ENCODE measurements at regions not wholly inside any gene's neighbourhood (a gene's known extent, or its start where the extent isn't known, plus 50 kb on each side); places are given as distances from the start of the nearest gene placed in this dataset.
A peak's percentile ranks its signal among the peaks of the same experiment; 100 is the strongest.

DNA sequence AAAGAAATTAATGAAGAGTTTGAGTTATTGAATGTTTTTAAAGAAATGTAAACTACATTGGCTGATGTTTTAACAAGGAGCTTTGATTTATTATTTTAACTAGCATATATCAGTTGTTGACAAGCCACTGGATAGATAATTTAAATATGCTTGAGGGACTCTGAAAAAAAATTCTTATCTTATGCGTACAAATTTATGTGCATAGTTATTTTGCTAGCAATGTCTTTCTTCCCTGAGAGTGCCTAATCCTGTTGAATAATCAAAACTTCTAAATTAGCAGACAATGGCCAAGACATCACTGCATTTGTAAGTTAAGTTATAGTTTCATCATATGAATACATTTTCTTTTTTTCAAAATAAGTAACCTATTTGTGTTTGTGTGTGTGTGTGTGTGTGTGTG, 342.3 kb downstream of the MED10 start:
- H3K36me3 ChIP-seq = no peaks in the 10 kb centered on the region
- H3K4me1 ChIP-seq = no peaks in the 10 kb centered on the region
- no peak overlapping the region for H3K4me3 ChIP-seq
- no peak for TF ChIP-seq CTCF (IDR thresholded peaks at IDR 0.05)
- DNase-seq (no peak), ATAC-seq (no peak), FAIRE-seq (no peak)
- no peak overlapping the region for H3K27ac ChIP-seq
- intact Hi-C loops (cut with DNase I) = no loop called here
- H3K27me3 ChIP-seq = no peaks in the 10 kb centered on the region
- WGBS, 2 donors = 46 to 57% methylated on average over 1 of the region's 1 CpG
- H3K9me3 ChIP-seq = no peaks in the 10 kb centered on the region

GRCh38 chr5:6029811-6030271, 348.5 kb downstream of the MED10 start:
- 45 to 56% methylated on average over 7 of the region's 7 CpGs for WGBS, 2 donors
- no peak overlapping the region for H3K27ac ChIP-seq
- DNase-seq = no peak
- TF ChIP-seq CTCF (IDR thresholded peaks at IDR 0.05) = no peak
- no peaks in the 10 kb centered on the region for H3K36me3 ChIP-seq
- H3K27me3 ChIP-seq = no peaks in the 10 kb centered on the region
- no peak for ATAC-seq
- H3K9me3 ChIP-seq = no peaks in the 10 kb centered on the region
- no peaks in the 10 kb centered on the region for H3K4me1 ChIP-seq
- FAIRE-seq = no peak
- intact Hi-C loops (cut with DNase I) = no loop called here
- H3K4me3 ChIP-seq = no peak overlapping the region

DNA sequence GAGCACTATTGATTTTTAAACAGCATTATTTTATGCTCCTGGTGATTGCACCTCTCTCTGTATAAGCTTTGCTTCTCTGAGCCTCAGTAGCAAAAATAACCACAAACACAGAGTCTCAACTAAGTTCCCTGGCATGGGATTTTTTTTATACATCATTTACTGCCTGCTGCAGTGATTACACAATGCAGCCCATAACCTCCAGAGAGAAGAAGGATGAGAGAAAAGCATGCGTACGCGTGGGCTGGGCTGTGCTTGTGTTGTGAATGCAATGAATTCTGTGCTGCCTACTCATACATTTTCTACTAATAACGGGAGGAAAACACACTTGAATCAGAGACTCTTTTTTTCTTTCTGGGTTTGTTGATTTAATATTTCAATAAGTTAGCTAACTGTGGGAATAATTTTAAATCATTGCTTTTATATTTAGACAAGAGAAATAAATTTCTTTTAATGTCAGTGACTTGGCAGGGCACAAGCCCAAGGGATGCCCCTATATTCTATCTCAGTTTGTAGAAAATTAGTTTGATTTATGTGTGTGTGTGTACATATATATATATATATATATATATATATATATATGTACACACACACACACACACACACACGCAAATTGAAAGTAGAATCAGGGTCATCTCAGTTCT, 351.5 kb downstream of the MED10 start:
- H3K4me3 ChIP-seq = no peak overlapping the region
- H3K9me3 ChIP-seq = no peaks in the 10 kb centered on the region
- no peaks in the 10 kb centered on the region for H3K36me3 ChIP-seq
- FAIRE-seq = no peak
- DNase-seq = no peak
- no peaks in the 10 kb centered on the region for H3K27me3 ChIP-seq
- no peaks in the 10 kb centered on the region for H3K4me1 ChIP-seq
- no peak overlapping the region for H3K27ac ChIP-seq
- intact Hi-C loops (cut with DNase I) = no loop called here
- TF ChIP-seq CTCF (IDR thresholded peaks at IDR 0.05) = no peak
- peak in 2 of 4 donors; percentile 40 to 41 for ATAC-seq
- 39 to 43% methylated on average over 5 of the region's 5 CpGs for WGBS, 2 donors

DNA sequence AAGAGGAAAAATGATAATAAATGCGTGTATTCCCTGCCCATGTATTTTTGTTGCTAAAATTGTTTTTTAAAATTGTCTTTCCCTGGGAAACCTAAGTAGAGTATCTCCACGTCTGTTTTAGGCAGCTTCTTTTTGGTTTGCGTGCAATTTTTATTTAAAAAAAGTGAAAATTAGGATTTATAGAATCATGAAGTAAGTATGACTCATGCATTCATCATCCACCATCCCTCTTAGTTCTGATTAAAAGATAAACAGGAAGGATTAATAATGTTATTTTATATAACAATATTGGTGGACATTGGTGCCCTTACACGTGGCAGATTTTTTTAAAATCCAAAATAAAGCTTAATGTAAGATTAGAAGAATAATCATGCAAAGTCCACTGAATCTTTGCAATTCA, 358.7 kb downstream of the MED10 start:
- DNase-seq (no peak), ATAC-seq (no peak), FAIRE-seq (no peak)
- H3K27me3 ChIP-seq = no peaks in the 10 kb centered on the region
- intact Hi-C loops (cut with DNase I) = no loop called here
- WGBS, 2 donors = 23 to 63% methylated on average over 4 of the region's 4 CpGs
- no peaks in the 10 kb centered on the region for H3K4me1 ChIP-seq
- H3K27ac ChIP-seq = no peak overlapping the region
- no peaks in the 10 kb centered on the region for H3K9me3 ChIP-seq
- TF ChIP-seq CTCF (IDR thresholded peaks at IDR 0.05) = no peak
- no peaks in the 10 kb centered on the region for H3K36me3 ChIP-seq
- H3K4me3 ChIP-seq = no peak overlapping the region

DNA sequence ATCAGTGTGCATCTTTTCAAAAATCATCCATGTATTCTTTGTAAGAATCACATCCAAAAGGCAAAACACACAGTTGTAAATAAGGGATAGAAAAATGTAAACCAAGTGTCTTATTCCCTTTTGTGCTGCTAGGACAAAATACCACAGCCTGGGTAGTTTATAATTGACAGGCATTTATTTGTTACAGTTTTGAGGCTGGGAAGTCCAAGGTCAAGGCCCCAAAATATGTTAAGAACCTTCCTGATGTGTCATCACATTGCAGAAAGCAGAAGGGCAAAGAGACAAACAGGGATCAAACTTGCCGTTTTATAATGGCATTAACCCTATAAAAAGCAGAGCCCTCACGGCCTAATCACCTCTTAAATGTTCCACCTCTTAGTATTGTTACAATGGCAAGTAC, 364.8 kb downstream of the MED10 start:
- Histone ChIP-seq H3K27me3 (no peaks in the 10 kb centered on the region), H3K4me3 (no peak overlapping the region), H3K36me3 (no peaks in the 10 kb centered on the region), H3K9me3 (no peaks in the 10 kb centered on the region), H3K4me1 (no peaks in the 10 kb centered on the region), H3K27ac (no peak overlapping the region)
- intact Hi-C loops (cut with DNase I) = no loop called here
- FAIRE-seq (no peak), ATAC-seq (no peak), DNase-seq (no peak)
- TF ChIP-seq CTCF (IDR thresholded peaks at IDR 0.05) = no peak
- 42 to 52% methylated on average over 2 of the region's 2 CpGs for WGBS, 2 donors
